GM18507 (cell line): ENCODE measurements at regions not wholly inside any gene's neighbourhood (a gene's known extent, or its start where the extent isn't known, plus 50 kb on each side); places are given as distances from the start of the nearest gene placed in this dataset.
"Not testable (repeated sequence)": the region's sequence is repeated elsewhere in the genome, so short reads cannot be mapped to it uniquely, and the experiment has no call there.

Source experiments
- DNase-seq: peaks from one replicate; pipeline ENCODE4 v3.0.0; 2011; ENCODE audit warnings: low read depth; ENCODE audit not compliant: insufficient read length; ENCODE audit errors: extremely low spot score
- FAIRE-seq: peaks from 2 replicates; lab custom pipeline; 2011; peaks lifted over from hg19 to GRCh38; lab: Jason Lieb, UNC

DNA sequence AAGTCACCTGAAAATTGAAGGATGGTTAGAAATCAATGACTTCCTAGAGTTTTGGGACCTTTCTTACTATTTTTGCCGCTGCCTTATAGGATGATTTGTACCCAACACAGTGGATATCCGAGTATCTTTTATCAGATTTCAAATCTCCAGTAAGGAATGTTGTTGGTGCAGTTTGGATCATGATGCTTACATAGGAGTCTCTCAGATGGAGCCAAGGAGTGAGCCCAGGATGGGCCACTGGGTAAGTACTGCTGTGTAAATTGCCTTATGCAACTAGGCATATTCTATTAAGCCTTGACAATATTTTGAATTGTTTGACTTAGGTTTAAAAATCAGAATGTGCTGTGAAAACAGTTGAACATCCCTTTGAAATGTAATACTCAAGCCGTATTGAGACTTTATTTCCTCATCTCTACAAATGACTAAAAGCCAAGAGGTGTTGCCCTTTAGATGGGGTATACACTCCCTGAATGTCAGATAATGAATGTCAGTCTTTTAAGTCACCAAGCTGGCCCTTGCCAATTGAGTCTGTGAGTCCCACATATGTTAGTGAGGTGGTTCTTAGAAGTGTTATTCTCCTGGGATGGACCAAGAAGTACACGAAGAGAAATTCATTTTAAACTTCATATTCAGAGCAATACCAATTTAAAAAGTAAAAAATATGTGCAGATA is 271.8 kb upstream of the CTNND2 start:
- DNase-seq (no peak), FAIRE-seq (no peak)

DNA sequence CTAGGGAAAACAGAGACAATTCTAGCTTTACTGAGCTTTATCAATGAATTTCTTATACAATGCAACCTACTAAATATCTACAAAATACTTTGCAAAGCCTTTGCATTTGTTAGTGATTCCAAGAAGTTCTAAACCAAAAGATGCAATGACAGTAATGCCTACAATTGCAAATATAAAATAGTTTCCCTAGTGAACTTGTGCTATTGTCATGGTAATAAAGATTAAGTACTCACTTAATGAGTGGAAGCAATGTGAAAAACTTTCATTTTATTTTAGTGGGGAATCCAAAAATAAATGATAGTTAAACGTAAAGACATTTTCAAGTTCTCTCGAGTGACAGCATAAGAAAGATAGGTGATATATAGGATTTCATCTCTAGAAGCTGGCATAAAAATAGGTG is 270.5 kb upstream of the CTNND2 start:
- FAIRE-seq = no peak
- no peak for DNase-seq

DNA sequence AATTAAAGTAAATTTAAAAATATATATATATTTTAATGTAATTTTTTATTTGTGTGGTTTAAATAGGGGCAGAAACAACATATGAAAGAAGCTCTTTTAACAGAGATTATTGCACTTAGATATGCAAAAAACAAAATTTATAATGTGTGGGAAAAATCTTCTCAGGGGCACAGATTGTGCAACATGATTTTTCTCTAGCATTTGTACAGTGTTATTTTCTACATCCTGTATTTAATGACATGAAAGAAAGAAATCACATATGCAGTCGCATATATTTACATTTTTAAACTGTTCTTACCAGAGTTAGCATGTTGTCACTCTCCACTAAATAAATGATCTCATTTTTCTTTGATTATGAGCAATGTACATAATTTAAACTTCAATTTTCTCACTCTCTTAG is 265.3 kb upstream of the CTNND2 start:
- no peak for DNase-seq

DNA sequence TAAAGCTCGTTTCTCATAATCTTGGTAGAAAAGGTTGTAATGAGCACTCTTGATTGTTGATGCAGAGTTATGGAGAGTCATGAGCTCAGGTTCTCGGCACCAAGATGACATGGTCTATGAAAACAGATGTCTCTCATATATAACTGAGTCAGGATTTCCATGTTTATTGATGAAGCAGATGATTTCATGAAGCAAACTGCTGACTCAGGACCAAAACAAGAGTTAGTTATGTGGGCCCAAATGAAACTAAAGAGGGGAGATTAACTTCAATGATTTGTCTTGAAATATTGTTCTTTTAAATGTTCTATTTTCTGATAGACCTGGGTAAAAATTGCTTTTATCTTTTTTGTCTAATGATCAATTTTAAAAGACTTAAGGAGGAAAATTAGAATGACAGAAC is 258.6 kb upstream of the CTNND2 start:
- DNase-seq = no peak
- no peak for FAIRE-seq

More for the DNA sequence above, 265.3 kb upstream of the CTNND2 start:
- no peak for FAIRE-seq

DNA sequence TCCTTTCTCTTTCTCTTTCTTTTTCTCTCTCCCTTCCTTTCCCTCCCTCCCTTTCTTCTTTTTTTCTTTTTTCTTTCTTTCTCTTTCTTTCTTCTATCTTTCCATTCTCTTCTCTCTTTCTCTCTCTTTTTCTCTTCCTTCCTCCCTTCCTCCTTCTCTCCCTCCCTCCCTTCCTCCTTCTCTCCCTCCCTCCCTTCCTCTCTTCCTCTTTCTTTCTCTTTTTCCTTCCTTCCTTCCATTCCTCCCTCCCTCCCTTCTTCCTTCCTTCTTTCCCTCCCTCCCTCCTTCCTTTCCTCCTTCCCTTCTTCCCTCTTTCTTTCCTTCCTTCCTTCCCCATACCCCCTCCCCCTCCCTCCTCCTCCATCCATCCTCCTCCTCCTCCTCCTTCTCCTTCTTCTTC is 243.3 kb upstream of the CTNND2 start:
- FAIRE-seq = no peak
- no peak for DNase-seq

DNA sequence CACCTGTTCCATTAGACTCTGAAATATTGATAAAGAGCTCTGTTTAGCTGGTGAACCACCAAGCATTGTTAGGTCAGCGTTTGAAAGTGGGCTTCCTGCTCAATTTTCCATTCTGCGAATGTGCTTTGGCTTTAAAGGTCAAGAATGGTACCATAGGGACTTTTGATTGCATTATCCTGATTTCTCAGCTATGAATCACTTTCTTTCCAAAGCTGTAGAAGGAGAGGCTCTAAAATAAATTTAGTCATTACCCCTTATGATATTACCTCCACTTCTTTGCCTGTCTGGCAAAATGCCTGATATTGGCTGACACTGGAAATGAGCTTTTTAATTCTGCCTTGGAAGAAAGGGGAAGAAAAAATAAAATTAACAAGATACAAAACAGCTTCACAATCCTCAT is 237.2 kb upstream of the CTNND2 start:
- DNase-seq (no peak), FAIRE-seq (no peak)

DNA sequence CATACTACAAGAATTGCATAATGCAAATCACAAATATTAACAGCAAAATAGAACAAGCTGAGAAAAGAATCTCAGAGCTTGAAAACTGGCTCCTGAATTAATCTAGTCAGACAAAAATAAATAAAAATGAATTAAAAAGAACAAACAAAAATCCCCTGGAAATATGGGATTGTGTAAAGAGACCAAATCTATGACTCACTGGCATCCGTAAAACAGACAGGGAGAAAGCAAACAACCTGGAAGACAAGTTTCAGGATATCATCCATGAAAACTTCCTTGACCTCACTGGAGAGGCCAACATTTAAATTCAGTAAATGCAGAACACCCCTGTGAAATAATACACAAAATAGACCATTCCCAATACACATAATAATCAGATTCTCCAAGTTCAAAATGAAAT is 229.3 kb upstream of the CTNND2 start:
- no peak for FAIRE-seq
- no peak for DNase-seq

DNA sequence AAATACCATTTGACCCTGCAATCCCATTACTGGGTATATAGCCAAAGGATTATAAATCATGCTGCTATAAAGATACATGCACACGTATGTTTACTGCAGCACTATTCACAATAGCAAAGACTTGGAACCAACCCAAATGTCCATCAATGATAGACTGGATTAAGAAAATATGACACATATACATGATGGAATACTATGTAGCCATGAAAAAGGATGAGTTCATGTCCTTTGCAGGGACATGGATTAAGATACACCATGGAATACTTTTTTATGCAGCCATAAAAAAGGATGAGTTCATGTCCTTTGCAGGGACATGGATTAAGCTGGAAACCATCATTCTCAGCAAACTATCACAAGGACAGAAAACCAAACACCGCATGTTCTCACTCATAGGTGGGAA is 226.8 kb upstream of the CTNND2 start:
- FAIRE-seq, DNase-seq: not testable (repeated sequence)

DNA sequence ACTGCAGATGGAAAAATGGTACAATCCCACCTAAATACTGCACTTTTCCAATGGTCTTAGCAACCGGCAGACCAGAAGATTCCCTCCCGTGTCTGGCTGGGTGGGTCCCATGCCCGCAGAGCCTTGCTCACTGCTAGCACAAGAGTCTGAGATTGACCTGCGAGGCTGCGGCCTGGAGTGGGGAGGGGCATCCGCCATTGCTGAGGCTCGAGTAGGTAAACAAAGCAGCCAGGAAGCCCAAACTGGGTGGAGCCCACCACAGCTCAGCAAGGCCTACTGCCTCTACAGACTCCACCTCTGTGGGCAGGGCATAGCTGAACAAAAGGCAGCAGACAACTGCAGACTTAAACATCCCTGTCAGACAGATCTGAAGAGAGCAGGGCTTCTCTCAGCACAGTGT is 221.6 kb upstream of the CTNND2 start:
- DNase-seq = no peak
- FAIRE-seq = no peak

DNA sequence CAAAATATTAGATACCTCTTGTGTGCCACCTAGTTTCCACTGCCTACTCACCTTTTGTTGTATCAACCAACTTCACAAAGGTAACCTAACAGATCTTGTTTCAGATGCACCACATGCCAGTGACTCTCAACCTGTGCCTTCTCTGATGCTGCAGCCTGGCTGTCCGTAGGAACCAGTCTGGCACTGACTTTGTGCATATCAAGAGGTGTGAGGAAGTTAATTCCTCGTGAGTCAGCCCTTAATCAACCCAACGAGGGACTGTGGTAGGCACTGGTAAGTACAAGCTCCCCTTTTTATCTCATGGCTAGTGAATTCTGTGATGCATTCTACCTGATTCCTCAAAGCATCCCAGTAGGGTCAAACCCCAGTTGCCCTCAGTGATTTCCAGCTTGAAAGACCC is 215.4 kb upstream of the CTNND2 start:
- no peak for DNase-seq
- FAIRE-seq = no peak

DNA sequence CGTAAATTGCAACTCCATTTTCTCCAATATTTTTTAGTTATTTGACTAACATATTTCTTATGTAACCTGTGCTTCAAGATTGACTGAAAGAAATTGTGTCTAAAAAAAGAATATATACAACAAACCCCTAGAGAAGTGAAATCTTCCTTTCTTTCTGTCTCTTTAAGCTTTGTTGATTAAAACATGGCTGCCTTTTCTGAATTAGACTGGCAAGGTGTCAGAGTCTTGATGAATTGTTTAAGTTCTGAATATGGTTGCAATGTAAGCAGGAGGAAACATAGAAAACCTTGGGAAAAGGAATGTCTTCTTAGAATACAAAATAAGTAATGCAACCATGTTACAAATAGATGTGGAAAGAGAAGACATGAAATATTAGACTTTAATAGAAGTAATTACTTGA is 209.8 kb upstream of the CTNND2 start:
- DNase-seq (no peak), FAIRE-seq (no peak)

DNA sequence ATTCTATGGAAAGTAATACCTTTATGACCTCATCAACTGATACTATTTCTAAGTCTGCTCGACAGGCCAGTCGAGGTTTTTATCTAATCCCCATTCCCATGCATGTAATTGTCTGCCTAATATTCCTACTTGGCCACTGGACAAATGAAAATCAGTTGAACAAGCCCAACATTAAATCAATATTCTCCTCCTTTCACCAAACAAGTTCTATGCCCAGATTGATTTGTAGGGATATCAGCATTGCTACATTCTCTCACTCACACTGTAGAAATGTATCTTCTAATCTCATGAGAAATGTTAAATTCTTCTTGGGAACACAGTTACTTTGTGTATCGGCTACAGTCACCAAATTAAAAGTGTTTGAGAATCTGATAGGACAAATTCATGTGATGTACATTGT is 208.8 kb upstream of the CTNND2 start:
- DNase-seq (no peak), FAIRE-seq (no peak)

DNA sequence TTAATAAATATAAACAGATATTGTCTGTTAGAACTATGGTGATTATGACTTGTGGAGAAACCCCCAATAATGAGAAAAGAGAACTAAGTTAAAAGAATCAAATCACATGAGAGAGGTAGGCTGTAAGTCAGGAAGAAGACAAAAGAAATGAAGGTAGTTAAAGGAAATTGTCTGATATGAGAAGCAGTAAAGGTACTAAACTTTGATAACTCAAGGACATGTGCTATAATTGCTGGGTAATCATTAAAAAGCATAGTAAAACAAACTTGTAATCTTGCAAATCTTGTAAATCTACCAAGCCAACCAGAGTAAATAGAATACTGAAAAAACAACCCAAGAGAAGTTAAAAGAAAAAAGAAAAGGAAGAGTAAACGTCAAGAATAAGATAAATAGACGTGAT is 207.0 kb upstream of the CTNND2 start:
- DNase-seq (no peak), FAIRE-seq (no peak)

DNA sequence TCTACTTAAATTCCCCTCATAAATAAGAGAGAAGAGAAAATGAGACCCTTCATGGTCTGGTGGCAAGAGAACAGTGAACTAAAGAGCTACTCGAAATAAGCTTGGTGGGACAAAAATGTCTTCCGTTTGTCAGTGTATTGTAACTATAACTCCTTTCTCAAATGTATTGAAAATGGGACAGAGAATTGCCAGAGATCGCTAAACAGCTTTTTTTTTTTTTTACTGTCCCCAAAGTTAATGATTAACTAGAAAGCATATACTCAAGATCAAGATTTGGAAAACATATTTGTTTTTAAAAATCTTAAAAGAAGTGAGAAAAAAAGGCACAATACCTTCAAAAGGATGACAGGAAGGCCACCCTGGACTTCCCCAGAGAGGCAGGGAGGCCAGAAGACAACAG is 206.4 kb upstream of the CTNND2 start:
- FAIRE-seq (no peak), DNase-seq (no peak)

DNA sequence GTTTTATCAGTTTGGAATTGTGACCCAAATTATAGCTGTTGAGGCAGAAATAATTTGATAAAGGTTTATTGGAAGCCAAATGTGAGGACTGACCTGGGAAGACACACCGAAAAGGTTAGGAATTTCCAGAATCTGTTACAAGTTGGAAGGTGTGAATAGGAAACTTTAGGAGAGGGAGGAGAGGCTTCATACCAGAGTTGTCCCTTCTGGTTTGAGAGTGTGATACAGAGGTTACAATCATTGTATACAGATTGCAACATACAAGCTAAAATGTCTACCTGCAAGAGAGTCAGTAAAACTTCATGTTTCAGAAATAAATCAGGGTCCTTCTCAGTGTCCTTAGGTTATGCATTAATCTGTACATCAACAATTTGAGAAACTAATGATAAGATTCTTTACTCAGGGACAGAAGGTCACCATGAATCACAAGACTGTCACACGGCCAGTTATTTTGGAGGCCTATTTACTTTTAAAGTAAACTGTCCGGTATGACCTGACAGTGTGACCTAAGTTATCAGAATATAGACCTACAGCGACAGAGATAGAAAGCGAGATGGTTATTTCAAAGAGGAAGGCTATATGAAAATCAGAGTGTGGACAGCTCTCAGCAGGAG is 204.9 kb upstream of the CTNND2 start:
- no peak for FAIRE-seq
- no peak for DNase-seq

DNA sequence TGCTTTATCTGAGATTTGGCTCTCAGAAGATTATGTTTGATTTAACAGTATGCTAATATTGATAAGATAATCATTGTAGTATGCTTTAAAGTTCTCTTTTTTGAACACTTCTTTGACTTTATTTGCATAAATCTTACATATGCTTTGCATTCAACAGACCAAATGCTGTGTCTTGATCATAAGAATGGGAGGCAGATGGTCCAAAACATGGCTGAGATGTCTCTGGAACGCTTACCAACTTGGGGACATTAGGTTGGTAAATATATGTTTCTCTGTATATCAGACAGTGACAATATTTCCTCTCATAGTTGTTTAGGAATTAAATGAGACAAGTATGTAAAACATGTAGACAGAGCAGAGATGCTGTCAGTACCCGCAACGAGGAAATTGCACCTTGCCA is 197.9 kb upstream of the CTNND2 start:
- FAIRE-seq (no peak), DNase-seq (no peak)

DNA sequence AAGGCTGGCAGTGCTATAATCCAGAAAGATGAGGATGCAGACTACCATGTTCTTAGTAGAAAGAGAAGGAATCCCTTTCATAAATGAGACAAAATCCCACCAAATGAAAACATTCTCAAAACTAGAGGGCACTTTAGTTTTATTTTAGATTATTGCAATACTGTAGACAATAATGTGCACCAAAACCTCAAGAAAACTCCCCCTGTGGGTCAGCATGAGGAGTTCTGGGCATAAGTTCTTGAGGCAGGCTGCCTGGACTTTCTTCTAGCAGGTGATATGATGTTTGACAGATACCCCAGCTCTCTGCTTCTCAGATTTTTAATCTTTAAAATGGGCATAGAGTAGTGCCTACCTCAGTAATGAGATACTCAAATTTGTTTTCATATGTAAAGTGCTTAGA is 196.3 kb upstream of the CTNND2 start:
- FAIRE-seq (no peak), DNase-seq (no peak)

DNA sequence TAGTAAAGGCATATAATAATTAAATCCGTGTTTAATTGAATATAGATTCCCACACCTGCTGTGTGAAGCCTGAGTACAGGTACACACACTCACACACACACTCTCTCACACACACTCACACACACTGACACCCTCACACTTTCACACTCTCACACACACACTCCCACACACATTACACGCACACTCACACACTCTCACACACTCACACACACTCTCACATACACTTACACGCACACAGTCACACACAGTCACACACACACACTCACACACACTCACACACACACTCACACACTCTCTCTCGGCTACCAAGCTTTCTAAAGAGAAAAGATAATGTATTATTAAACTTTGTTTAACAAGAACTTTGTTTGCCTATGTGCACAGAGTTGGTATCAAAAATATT is 195.1 kb upstream of the CTNND2 start:
- DNase-seq (no peak), FAIRE-seq (no peak)

DNA sequence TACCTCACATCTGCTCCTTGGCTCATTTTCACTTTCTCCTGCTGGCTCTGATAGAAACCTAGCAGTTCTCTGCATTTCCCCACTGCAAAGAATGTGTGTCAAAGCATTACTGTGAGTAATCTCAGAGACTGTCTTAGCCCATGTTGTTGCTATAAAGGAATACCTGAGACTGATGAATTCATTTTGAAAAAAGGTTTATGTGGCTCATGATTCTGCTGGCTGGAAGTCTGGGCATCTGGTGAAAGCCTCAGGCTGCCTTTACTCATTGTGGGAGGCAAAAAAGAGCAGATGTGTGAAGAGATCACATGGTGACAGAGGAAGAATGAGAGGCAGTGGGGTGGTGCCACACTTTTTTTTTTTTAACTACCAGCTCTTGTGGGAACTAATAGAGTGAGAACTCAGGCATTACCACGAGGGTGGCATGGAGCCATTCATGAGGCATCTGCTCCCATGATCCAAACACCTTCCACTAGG is 191.6 kb upstream of the CTNND2 start:
- DNase-seq = no peak
- no peak for FAIRE-seq

DNA sequence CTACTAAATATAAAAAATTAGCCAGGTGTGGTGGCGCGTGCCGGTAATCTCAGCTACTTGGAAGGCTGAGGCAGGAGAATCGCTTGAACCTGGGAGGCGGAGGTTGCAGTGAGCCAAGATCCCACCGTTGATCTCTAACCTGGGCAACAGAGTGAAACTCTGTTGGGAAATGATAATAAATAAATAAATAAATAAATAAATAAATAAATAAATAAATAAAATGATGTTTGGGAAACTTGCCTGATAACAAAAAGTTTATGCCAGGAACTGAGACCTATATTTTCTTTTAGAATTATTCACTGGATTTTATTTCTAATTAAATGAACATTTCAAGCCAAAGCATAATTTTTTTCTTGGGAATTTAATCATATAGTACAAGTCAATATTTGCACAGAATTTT is 189.3 kb upstream of the CTNND2 start:
- no peak for FAIRE-seq
- no peak for DNase-seq

DNA sequence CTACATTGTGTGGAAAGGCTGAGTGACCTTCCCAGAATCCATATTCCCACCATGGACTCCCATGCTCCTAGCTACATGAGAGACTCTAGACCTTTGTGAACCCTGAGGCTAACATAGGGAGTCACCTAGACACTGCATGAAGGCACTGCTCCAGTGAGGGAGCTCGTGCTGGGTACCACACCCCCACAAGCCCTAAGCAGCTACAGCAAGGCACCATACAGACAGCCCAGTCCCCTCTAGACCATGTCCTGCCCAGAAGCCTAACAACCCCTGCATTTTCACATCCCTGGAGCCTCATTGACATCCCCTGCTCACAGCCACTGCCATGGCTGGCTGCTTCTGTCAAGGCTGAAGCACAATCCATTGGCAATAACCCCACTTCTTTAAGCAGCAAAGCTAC is 176.5 kb upstream of the CTNND2 start:
- DNase-seq = no peak
- no peak for FAIRE-seq

DNA sequence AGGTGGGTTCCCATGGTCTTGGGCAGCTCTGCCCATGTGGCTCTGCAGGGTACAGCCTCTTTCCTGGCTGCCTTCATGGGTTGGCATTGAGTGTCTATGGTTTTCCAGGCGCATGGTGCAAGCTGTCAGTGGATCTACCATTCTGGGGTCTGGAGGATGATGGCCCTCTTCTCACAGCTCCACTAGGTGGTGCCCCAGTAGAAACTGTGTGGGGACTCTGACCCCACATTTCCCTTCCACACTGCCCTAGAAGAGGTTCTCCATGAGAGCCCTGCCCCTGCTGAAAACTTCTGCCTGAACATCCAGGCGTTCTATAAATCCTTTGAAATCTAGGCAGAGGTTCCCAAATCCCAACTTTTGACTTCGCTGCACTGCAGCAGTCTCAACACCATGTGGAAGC is 174.0 kb upstream of the CTNND2 start:
- FAIRE-seq, DNase-seq: not testable (repeated sequence)
